ENCODE measurements at regions not wholly inside any gene's neighbourhood (a gene's known extent, or its start where the extent isn't known, plus 50 kb on each side); places are given as distances from the start of the nearest gene placed in this dataset.

DNA sequence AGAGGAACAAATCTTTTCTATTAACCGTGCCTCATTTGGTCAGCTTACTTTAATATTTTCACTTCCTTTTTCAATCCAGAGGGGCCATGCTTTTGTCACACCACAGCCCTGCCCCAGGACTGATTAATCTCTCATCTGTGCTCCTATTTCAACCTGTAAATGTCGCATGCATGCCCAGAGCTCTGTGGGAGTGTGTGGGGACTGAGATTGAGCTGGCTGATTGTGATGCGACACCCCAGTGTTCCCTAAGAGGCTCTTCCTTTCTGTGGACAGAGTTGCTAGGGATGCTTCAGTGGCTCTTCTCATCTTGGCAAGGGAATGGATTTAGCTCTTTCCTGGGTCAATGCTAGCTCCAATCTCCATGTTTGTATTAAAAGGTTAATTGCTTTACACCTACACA lies 249.6 kb downstream of the TDRD3 start:
- Histone ChIP-seq H3K36me3 (no peaks in the 10 kb centered on the region), H3K27ac (no peak overlapping the region), H3K27me3 (no peaks in the 10 kb centered on the region), H3K9me3 (no peaks in the 10 kb centered on the region), H3K4me1 (no peaks in the 10 kb centered on the region), H3K4me3 (no peak overlapping the region)
- TF ChIP-seq, protein P1, sequence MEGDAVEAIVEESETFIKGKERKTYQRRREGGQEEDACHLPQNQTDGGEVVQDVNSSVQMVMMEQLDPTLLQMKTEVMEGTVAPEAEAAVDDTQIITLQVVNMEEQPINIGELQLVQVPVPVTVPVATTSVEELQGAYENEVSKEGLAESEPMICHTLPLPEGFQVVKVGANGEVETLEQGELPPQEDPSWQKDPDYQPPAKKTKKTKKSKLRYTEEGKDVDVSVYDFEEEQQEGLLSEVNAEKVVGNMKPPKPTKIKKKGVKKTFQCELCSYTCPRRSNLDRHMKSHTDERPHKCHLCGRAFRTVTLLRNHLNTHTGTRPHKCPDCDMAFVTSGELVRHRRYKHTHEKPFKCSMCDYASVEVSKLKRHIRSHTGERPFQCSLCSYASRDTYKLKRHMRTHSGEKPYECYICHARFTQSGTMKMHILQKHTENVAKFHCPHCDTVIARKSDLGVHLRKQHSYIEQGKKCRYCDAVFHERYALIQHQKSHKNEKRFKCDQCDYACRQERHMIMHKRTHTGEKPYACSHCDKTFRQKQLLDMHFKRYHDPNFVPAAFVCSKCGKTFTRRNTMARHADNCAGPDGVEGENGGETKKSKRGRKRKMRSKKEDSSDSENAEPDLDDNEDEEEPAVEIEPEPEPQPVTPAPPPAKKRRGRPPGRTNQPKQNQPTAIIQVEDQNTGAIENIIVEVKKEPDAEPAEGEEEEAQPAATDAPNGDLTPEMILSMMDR (IDR thresholded peaks at IDR 0.05), result no peak
- no peak for TF ChIP-seq POLR2A (IDR thresholded peaks at IDR 0.05)
- intact Hi-C loops (cut with DNase I), result no loop called here
- DNase-seq (no peak), ATAC-seq (no peak)
- WGBS (ENCODE audit: insufficient coverage, low coverage, low lambda C conversion rate, missing lambda C conversion rate), result 62% methylated on average over 3 of the region's 3 CpGs

DNA sequence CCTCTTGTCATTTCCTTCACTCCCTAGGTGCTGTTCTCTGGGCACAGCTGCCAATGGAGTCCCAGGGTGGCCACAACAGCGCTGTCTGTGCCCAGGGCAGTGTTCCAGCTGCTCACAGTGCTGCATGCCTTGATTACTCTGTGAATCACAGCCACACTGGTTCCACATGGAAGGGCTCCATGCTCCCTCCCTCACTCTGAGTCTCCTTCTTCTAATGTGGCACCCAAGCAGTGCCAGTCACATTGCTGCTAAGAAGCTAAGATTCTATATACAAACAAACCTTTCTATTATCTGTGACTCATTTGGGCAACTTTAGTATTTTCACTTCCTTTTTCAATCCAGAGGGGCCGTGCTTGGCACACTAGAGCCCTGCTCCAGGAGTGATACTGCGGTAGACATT lies 248.7 kb downstream of the TDRD3 start:
- no peaks in the 10 kb centered on the region for H3K27me3 ChIP-seq
- H3K4me1 ChIP-seq, result no peaks in the 10 kb centered on the region
- no peaks in the 10 kb centered on the region for H3K36me3 ChIP-seq
- WGBS (ENCODE audit: insufficient coverage, low coverage, low lambda C conversion rate, missing lambda C conversion rate), result 53% methylated on average over 3 of the region's 3 CpGs
- H3K9me3 ChIP-seq, result no peaks in the 10 kb centered on the region
- H3K27ac ChIP-seq, result no peak overlapping the region
- DNase-seq (no peak), ATAC-seq (no peak)
- intact Hi-C loops (cut with DNase I), result no loop called here
- no peak overlapping the region for H3K4me3 ChIP-seq
- TF ChIP-seq POLR2A (IDR thresholded peaks at IDR 0.05), result no peak
- TF ChIP-seq, protein P1 (IDR thresholded peaks at IDR 0.05), result no peak

DNA sequence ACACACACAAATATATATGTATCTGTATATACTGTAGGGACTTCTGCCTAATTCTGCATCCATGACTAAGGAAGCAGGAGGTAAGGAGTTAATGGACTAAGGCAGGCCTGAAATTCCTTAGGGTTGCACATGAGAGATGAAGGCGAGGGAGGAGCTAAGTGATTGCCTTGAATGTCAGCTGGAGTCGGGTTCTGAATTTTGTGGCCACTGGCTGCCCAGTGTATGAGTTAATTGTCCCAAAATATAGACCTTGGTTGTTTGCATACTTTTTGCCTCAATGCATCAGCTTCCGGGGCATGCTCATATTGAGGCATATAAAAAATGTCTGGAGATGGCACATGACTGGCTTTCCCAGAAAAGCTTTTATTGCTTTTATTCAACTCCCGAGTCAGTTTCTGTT lies 245.5 kb downstream of the TDRD3 start:
- no peaks in the 10 kb centered on the region for H3K27me3 ChIP-seq
- H3K4me1 ChIP-seq, result no peaks in the 10 kb centered on the region
- WGBS (ENCODE audit: insufficient coverage, low coverage, low lambda C conversion rate, missing lambda C conversion rate), result 41% methylated on average over 4 of the region's 4 CpGs
- H3K9me3 ChIP-seq, result no peaks in the 10 kb centered on the region
- H3K36me3 ChIP-seq, result no peaks in the 10 kb centered on the region
- no peak for DNase-seq
- intact Hi-C loops (cut with DNase I), result no loop called here
- TF ChIP-seq POLR2A (IDR thresholded peaks at IDR 0.05), result no peak
- TF ChIP-seq, protein P1 (IDR thresholded peaks at IDR 0.05), result no peak
- H3K27ac ChIP-seq, result no peak overlapping the region
- H3K4me3 ChIP-seq, result no peak overlapping the region
- no peak for ATAC-seq

DNA sequence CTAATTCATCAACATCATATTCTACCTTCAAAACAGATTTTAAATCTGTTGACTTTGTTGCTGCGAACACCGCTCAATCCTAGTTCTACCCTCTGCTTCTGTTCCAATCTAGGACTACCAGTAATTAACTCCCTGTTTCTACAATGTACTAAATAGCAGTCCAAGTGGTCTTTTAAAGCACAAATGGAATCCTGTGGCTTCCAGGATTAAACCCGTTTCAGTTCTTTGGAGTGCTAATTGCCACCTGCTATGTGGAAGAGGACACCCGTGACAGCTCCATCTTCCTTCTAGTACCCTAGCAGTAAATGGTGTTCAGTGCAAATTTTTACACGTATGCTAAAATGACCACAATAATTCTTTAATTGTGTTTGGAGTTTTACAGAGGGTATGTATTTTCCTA lies 232.1 kb downstream of the TDRD3 start:
- intact Hi-C loops (cut with DNase I), result no loop called here
- 51% methylated on average over 5 of the region's 5 CpGs for WGBS (ENCODE audit: insufficient coverage, low coverage, low lambda C conversion rate, missing lambda C conversion rate)

More for the DNA sequence above, 232.1 kb downstream of the TDRD3 start:
- Histone ChIP-seq H3K27me3 (no peaks in the 10 kb centered on the region), H3K36me3 (no peaks in the 10 kb centered on the region), H3K4me3 (no peak overlapping the region), H3K27ac (no peak overlapping the region), H3K4me1 (no peaks in the 10 kb centered on the region), H3K9me3 (no peaks in the 10 kb centered on the region)
- TF ChIP-seq, protein P1 (IDR thresholded peaks at IDR 0.05), result no peak
- TF ChIP-seq POLR2A (IDR thresholded peaks at IDR 0.05), result no peak
- no peak for ATAC-seq
- DNase-seq, result no peak
